ENCODE measurements at regions not wholly inside any gene's neighbourhood (a gene's known extent, or its start where the extent isn't known, plus 50 kb on each side); places are given as distances from the start of the nearest gene placed in this dataset.
A peak's percentile ranks its signal among the peaks of the same experiment; 100 is the strongest.

- no peak for DNase-seq (ENCODE audit: low read depth in 2 of 2)
Measured at GRCh38 chr7:17019106-17019505, 137.3 kb upstream of the AGR3 start.

- no peak for DNase-seq (ENCODE audit: low read depth in 2 of 2)
Measured at GRCh38 chr7:17020250-17020649, 138.5 kb upstream of the AGR3 start.

GRCh38 chr7:17021205-17021604 is 139.4 kb upstream of the AGR3 start:
- DNase-seq (ENCODE audit: low read depth in 2 of 2) = no peak

GRCh38 chr7:17022920-17023319 is 141.1 kb upstream of the AGR3 start:
- DNase-seq (ENCODE audit: low read depth in 2 of 2) = peak; percentile 12 to 21

GRCh38 chr7:17026269-17026668 is 144.5 kb upstream of the AGR3 start:
- DNase-seq (ENCODE audit: low read depth in 2 of 2) = no peak

- DNase-seq (ENCODE audit: low read depth in 2 of 2) = no peak
Measured at GRCh38 chr7:17027143-17027788, 145.5 kb upstream of the AGR3 start.

- no peak for DNase-seq (ENCODE audit: low read depth in 2 of 2)
Measured at GRCh38 chr7:17027789-17028152, 146.0 kb upstream of the AGR3 start.

GRCh38 chr7:17029150-17029549 is 147.4 kb upstream of the AGR3 start:
- no peak for DNase-seq (ENCODE audit: low read depth in 2 of 2)

- no peak for DNase-seq (ENCODE audit: low read depth in 2 of 2)
Measured at GRCh38 chr7:17030559-17030958, 148.8 kb upstream of the AGR3 start.

GRCh38 chr7:17031906-17032551 is 150.2 kb upstream of the AGR3 start:
- no peak for DNase-seq (ENCODE audit: low read depth in 2 of 2)

GRCh38 chr7:17033245-17033644 is 151.5 kb upstream of the AGR3 start:
- no peak for DNase-seq (ENCODE audit: low read depth in 2 of 2)

- no peak for DNase-seq (ENCODE audit: low read depth in 2 of 2)
Measured at GRCh38 chr7:17036584-17036983, 154.8 kb upstream of the AGR3 start.

- no peak for DNase-seq (ENCODE audit: low read depth in 2 of 2)
Measured at GRCh38 chr7:17037356-17037755, 155.6 kb upstream of the AGR3 start.

- no peak for DNase-seq (ENCODE audit: low read depth in 2 of 2)
Measured at GRCh38 chr7:17038160-17038782, 156.5 kb upstream of the AGR3 start.

GRCh38 chr7:17038783-17039170 is 157.0 kb upstream of the AGR3 start:
- no peak for DNase-seq (ENCODE audit: low read depth in 2 of 2)

GRCh38 chr7:17039372-17039771 is 157.6 kb upstream of the AGR3 start:
- DNase-seq (ENCODE audit: low read depth in 2 of 2) = no peak

- no peak for DNase-seq (ENCODE audit: low read depth in 2 of 2)
Measured at GRCh38 chr7:17040716-17041115, 158.9 kb upstream of the AGR3 start.

GRCh38 chr7:17041324-17041723 is 159.5 kb upstream of the AGR3 start:
- DNase-seq (ENCODE audit: low read depth in 2 of 2) = no peak

- DNase-seq (ENCODE audit: low read depth in 2 of 2) = no peak
Measured at GRCh38 chr7:17042211-17042610, 160.4 kb upstream of the AGR3 start.

GRCh38 chr7:17043012-17043877 is 161.5 kb upstream of the AGR3 start:
- DNase-seq (ENCODE audit: low read depth in 2 of 2) = no peak

- DNase-seq (ENCODE audit: low read depth in 2 of 2) = no peak
Measured at GRCh38 chr7:17044396-17044795, 162.6 kb upstream of the AGR3 start.

- no peak for DNase-seq (ENCODE audit: low read depth in 2 of 2)
Measured at GRCh38 chr7:17044861-17045260, 163.1 kb upstream of the AGR3 start.
